H9 (cell line): ENCODE measurements at regions not wholly inside any gene's neighbourhood (a gene's known extent, or its start where the extent isn't known, plus 50 kb on each side); places are given as distances from the start of the nearest gene placed in this dataset.

Experiments used
- DNase-seq: peaks from one replicate; pipeline ENCODE4 v3.0.0-alpha.2; 2017
- H2AFZ ChIP-seq: one replicate; pipeline ENCODE4 v1.6.1; 2013; ENCODE audit warnings: mild to moderate bottlenecking, low read length, control low read depth, moderate library complexity
- H2AK5ac ChIP-seq: 2 replicates; pipeline ENCODE4 v1.6.1; 2013; ENCODE audit warnings: low read length, control low read depth, mixed read lengths; ENCODE audit not compliant: insufficient read length
- H2BK120ac ChIP-seq: one replicate; pipeline ENCODE4 v1.6.1; 2013; ENCODE audit warnings: low read depth, mild to moderate bottlenecking, low read length, control low read depth, inconsistent platforms; ENCODE audit not compliant: poor library complexity, severe bottlenecking
- H2BK12ac ChIP-seq: 2 replicates; pipeline ENCODE4 v1.6.1; 2013; ENCODE audit warnings: low read length, control low read depth, mixed read lengths, low read depth; ENCODE audit not compliant: insufficient read length
- H2BK15ac ChIP-seq: 2 replicates; pipeline ENCODE4 v1.6.1; 2013; ENCODE audit warnings: low read depth, low read length, control low read depth
- H2BK20ac ChIP-seq: one replicate; pipeline ENCODE4 v1.6.1; 2013; ENCODE audit warnings: low read depth, mild to moderate bottlenecking, low read length, control low read depth, inconsistent platforms; ENCODE audit not compliant: poor library complexity, severe bottlenecking
- H2BK5ac ChIP-seq: 2 replicates; pipeline ENCODE4 v1.6.1; 2013; ENCODE audit warnings: low read length, control low read depth, mixed read lengths; ENCODE audit not compliant: insufficient read length
- H3K14ac ChIP-seq: 2 replicates; pipeline ENCODE4 v1.6.1; 2013; ENCODE audit warnings: low read length, control low read depth; ENCODE audit not compliant: insufficient read depth
- H3K18ac ChIP-seq: 2 replicates; pipeline ENCODE4 v1.6.1; 2013; ENCODE audit warnings: low read depth, mild to moderate bottlenecking, mixed read lengths, low read length, control low read depth; ENCODE audit not compliant: insufficient read length
- H3K23ac ChIP-seq: 2 replicates; pipeline ENCODE4 v1.6.1; 2013; ENCODE audit warnings: low read length, control low read depth, mixed read lengths, low read depth; ENCODE audit not compliant: insufficient read length
- H3K23me2 ChIP-seq: 2 replicates; pipeline ENCODE4 v1.6.1; 2013; ENCODE audit warnings: low read depth, mild to moderate bottlenecking, mixed read lengths, low read length, control low read depth; ENCODE audit not compliant: insufficient read length, poor library complexity, severe bottlenecking
- H3K27ac ChIP-seq: 2 replicates; pipeline ENCODE4 v1.5.1; 2013; ENCODE audit warnings: low read length, control low read depth, mixed read lengths, low read depth; ENCODE audit not compliant: insufficient read length
- H3K27me3 ChIP-seq: 2 replicates; pipeline ENCODE4 v1.6.1; 2013; ENCODE audit warnings: low read length, control low read depth, inconsistent platforms; ENCODE audit not compliant: insufficient read depth
- H3K4ac ChIP-seq: 2 replicates; pipeline ENCODE4 v1.6.1; 2013; ENCODE audit warnings: low read depth, mild to moderate bottlenecking, control low read depth, inconsistent platforms, low read length, moderate library complexity
- H3K4me1 ChIP-seq: 2 replicates; pipeline ENCODE4 v1.6.1; 2013; ENCODE audit warnings: low read length, control low read depth, inconsistent platforms; ENCODE audit not compliant: insufficient read depth
- H3K4me2 ChIP-seq: 2 replicates; pipeline ENCODE4 v1.6.1; 2013; ENCODE audit warnings: low read length, control low read depth, mixed read lengths; ENCODE audit not compliant: insufficient read length, insufficient read depth
- H3K56ac ChIP-seq: 2 replicates; pipeline ENCODE4 v1.6.1; 2013; ENCODE audit warnings: low read depth, mild to moderate bottlenecking, mixed read lengths, low read length, control low read depth; ENCODE audit not compliant: insufficient read length
- H3K79me1 ChIP-seq: 2 replicates; pipeline ENCODE4 v1.6.1; 2013; ENCODE audit warnings: low read depth, mild to moderate bottlenecking, moderate library complexity, low read length, control low read depth, inconsistent platforms; ENCODE audit not compliant: insufficient read depth, poor library complexity, severe bottlenecking
- H3K79me2 ChIP-seq: 2 replicates; pipeline ENCODE4 v1.6.1; 2013; ENCODE audit warnings: low read length, control low read depth, inconsistent platforms; ENCODE audit not compliant: insufficient read depth
- H3K9ac ChIP-seq: 2 replicates; pipeline ENCODE4 v1.6.1; 2013; ENCODE audit warnings: low read length, control low read depth, mixed read lengths; ENCODE audit not compliant: insufficient read length; ENCODE audit errors: extremely low read depth
- H3K9me3 ChIP-seq: one replicate; pipeline ENCODE4 v1.6.1; 2013; ENCODE audit warnings: low read depth, low read length, inconsistent platforms; ENCODE audit not compliant: control insufficient read depth
- H3T11ph ChIP-seq: one replicate; pipeline ENCODE4 v1.6.1; 2013; ENCODE audit warnings: mild to moderate bottlenecking, low read length, control low read depth, inconsistent platforms
- H4K20me1 ChIP-seq: one replicate; pipeline ENCODE4 v1.6.1; 2013; ENCODE audit not compliant: control insufficient read depth, insufficient read length, insufficient read depth
- H4K5ac ChIP-seq: 2 replicates; pipeline ENCODE4 v1.6.1; 2013; ENCODE audit warnings: low read depth, mild to moderate bottlenecking, mixed read lengths, low read length, control low read depth; ENCODE audit not compliant: insufficient read length
- H4K8ac ChIP-seq: replicated peaks from 2 replicates; pipeline ENCODE4 v1.6.1; 2013; ENCODE audit warnings: low read length, control low read depth, mixed read lengths, low read depth; ENCODE audit not compliant: insufficient read length
- H4K91ac ChIP-seq: 2 replicates; pipeline ENCODE4 v1.6.1; 2013; ENCODE audit warnings: low read depth, mild to moderate bottlenecking, moderate library complexity, mixed read lengths, low read length, control low read depth; ENCODE audit not compliant: insufficient read length
- H3K27ac Mint-ChIP-seq, 3 experiments: 2 replicates in 2 of 3; 3 replicates in 1 of 3; pipeline ENCODE4 v1.8.0; 2020 to 2021; ENCODE audit warnings: mixed read lengths in 3 of 3, mild to moderate bottlenecking in 1 of 3, moderate library complexity in 1 of 3
- H3K27me3 Mint-ChIP-seq: 2 replicates; pipeline ENCODE4 v1.8.0; 2021; ENCODE audit warnings: low read depth, mild to moderate bottlenecking, moderate library complexity, mixed read lengths
- H3K36me3 Mint-ChIP-seq, 3 experiments: 2 replicates in 2 of 3; 3 replicates in 1 of 3; pipeline ENCODE4 v1.8.0; 2020 to 2021; ENCODE audit warnings: low read depth in 3 of 3, mixed read lengths in 3 of 3; ENCODE audit not compliant: insufficient read depth in 1 of 3
- H3K4me1 Mint-ChIP-seq, 2 experiments: 2 replicates each; pipeline ENCODE4 v1.8.0; 2020; ENCODE audit warnings: mixed read lengths in 2 of 2
- H3K4me3 Mint-ChIP-seq, 2 experiments: 2 replicates in 1 of 2; 3 replicates in 1 of 2; pipeline ENCODE4 v1.8.0; 2020 to 2021; ENCODE audit warnings: mild to moderate bottlenecking in 2 of 2, mixed read lengths in 2 of 2, moderate library complexity in 1 of 2
- H3K9me3 Mint-ChIP-seq, 2 experiments: 2 replicates in 1 of 2; 3 replicates in 1 of 2; pipeline ENCODE4 v1.8.0; 2020; ENCODE audit warnings: mild to moderate bottlenecking in 2 of 2, mixed read lengths in 2 of 2, moderate library complexity in 1 of 2
- WGBS: extraction: QIAGEN DNeasy Blood & Tissue Kit; methylation state at CpG from one replicate; pipeline ENCODE4 v1.1.7; 2013; ENCODE audit warnings: missing lambda C conversion rate, low lambda C conversion rate, mixed read lengths; ENCODE audit not compliant: insufficient read length; ENCODE audit errors: extremely low coverage; 5-methylcytosine and 5-hydroxymethylcytosine counted together
- TF ChIP-seq, protein P1 (sequence below): fragments of 200-600 bp; sonication (generic); conservative IDR thresholded peaks from 3 replicates; pipeline ENCODE4 v1.8.0; 2021; ENCODE audit warnings: antibody characterized with exemption, mild to moderate bottlenecking

GRCh38 chr5:164054461-164054860, 549.0 kb downstream of the MAT2B start:
- no peak overlapping the region for H4K91ac ChIP-seq
- no peak overlapping the region for H2BK12ac ChIP-seq
- no peak overlapping the region for H3K14ac ChIP-seq
- H3K56ac ChIP-seq: no peak overlapping the region
- H3K9ac ChIP-seq: no peak overlapping the region
- H3K4me1 ChIP-seq: no peaks in the 10 kb centered on the region
- no peaks in the 10 kb centered on the region for H3K36me3 Mint-ChIP-seq
- no peaks in the 10 kb centered on the region for H4K20me1 ChIP-seq
- H3K4me1 Mint-ChIP-seq: peaks cover 6 to 10% of the 10 kb centered on the region in 2 experiments; a peak in 3 of 4 replicates
- H3K4ac ChIP-seq: no peak overlapping the region
- no peak overlapping the region for H3K4me3 Mint-ChIP-seq
- H3K79me1 ChIP-seq: no peaks in the 10 kb centered on the region
- no peaks in the 10 kb centered on the region for H3K9me3 ChIP-seq
- no peak overlapping the region for H3K18ac ChIP-seq
- no peak overlapping the region for H3K27ac Mint-ChIP-seq
- no peak overlapping the region for H2BK120ac ChIP-seq
- no peak overlapping the region for H3K27ac ChIP-seq
- H3K27me3 ChIP-seq: no peaks in the 10 kb centered on the region
- H2AFZ ChIP-seq: no peak overlapping the region
- no peak overlapping the region for H2BK20ac ChIP-seq
- no peak overlapping the region for H4K8ac ChIP-seq
- no peaks in the 10 kb centered on the region; a peak in 1 of 5 replicates for H3K9me3 Mint-ChIP-seq
- no peaks in the 10 kb centered on the region for H3K23me2 ChIP-seq
- no peaks in the 10 kb centered on the region for H3K27me3 Mint-ChIP-seq
- no peak overlapping the region for H3T11ph ChIP-seq
- no CpG with 5 or more reads among the region's 2 CpGs for WGBS
- H4K5ac ChIP-seq: no peak overlapping the region
- DNase-seq: no peak
- no peak overlapping the region for H2BK15ac ChIP-seq
- no peak overlapping the region for H3K4me2 ChIP-seq
- no peaks in the 10 kb centered on the region for H3K79me2 ChIP-seq
- TF ChIP-seq, protein P1, sequence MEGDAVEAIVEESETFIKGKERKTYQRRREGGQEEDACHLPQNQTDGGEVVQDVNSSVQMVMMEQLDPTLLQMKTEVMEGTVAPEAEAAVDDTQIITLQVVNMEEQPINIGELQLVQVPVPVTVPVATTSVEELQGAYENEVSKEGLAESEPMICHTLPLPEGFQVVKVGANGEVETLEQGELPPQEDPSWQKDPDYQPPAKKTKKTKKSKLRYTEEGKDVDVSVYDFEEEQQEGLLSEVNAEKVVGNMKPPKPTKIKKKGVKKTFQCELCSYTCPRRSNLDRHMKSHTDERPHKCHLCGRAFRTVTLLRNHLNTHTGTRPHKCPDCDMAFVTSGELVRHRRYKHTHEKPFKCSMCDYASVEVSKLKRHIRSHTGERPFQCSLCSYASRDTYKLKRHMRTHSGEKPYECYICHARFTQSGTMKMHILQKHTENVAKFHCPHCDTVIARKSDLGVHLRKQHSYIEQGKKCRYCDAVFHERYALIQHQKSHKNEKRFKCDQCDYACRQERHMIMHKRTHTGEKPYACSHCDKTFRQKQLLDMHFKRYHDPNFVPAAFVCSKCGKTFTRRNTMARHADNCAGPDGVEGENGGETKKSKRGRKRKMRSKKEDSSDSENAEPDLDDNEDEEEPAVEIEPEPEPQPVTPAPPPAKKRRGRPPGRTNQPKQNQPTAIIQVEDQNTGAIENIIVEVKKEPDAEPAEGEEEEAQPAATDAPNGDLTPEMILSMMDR: no peak
- H2AK5ac ChIP-seq: no peak overlapping the region
- H3K23ac ChIP-seq: no peak overlapping the region
- no peak overlapping the region for H2BK5ac ChIP-seq
